ENCODE measurements at regions not wholly inside any gene's neighbourhood (a gene's known extent, or its start where the extent isn't known, plus 50 kb on each side); places are given as distances from the start of the nearest gene placed in this dataset.

GRCh38 chr7:15886626-15887025 is 200.1 kb upstream of the MEOX2 start:
- TF ChIP-seq, protein P1, sequence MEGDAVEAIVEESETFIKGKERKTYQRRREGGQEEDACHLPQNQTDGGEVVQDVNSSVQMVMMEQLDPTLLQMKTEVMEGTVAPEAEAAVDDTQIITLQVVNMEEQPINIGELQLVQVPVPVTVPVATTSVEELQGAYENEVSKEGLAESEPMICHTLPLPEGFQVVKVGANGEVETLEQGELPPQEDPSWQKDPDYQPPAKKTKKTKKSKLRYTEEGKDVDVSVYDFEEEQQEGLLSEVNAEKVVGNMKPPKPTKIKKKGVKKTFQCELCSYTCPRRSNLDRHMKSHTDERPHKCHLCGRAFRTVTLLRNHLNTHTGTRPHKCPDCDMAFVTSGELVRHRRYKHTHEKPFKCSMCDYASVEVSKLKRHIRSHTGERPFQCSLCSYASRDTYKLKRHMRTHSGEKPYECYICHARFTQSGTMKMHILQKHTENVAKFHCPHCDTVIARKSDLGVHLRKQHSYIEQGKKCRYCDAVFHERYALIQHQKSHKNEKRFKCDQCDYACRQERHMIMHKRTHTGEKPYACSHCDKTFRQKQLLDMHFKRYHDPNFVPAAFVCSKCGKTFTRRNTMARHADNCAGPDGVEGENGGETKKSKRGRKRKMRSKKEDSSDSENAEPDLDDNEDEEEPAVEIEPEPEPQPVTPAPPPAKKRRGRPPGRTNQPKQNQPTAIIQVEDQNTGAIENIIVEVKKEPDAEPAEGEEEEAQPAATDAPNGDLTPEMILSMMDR (conservative IDR thresholded peaks at IDR 0.05; ENCODE audit: low read depth in 2 of 2) = no peak
- TF ChIP-seq EZH2 (IDR thresholded peaks at IDR 0.05; ENCODE audit: low read depth, unreplicated experiment) (no peak), POLR2AphosphoS5 (IDR thresholded peaks at IDR 0.05; ENCODE audit: low read depth) (no peak), EZH2phosphoT487 (IDR thresholded peaks at IDR 0.05; ENCODE audit: unreplicated experiment) (no peak), CREB1 (CRISPR knock-in tag; IDR thresholded peaks at IDR 0.05; ENCODE audit: low read depth) (no peak), REST (IDR thresholded peaks at IDR 0.05; ENCODE audit: unreplicated experiment) (no peak)

Measured in GM23338 (cell line).